ENCODE measurements at regions not wholly inside any gene's neighbourhood (a gene's known extent, or its start where the extent isn't known, plus 50 kb on each side); places are given as distances from the start of the nearest gene placed in this dataset.

GRCh38 chr1:112770724-112771123 lies 55.6 kb upstream of the PPM1J start:
- DNase-seq (ENCODE audit: low spot score) = no peak
- Histone ChIP-seq H3K4me3 (ENCODE audit: low read depth in 1 of 3, low read length in 3 of 3) (no peak overlapping the region), H3K36me3 (ENCODE audit: control insufficient read depth in 4 of 4, insufficient read depth in 3 of 4, low read depth in 1 of 4, low read length in 3 of 4) (no peaks in the 10 kb centered on the region), H3K9me3 (ENCODE audit: control insufficient read depth in 4 of 4, low read length in 3 of 4) (no peaks in the 10 kb centered on the region), H3K27ac (ENCODE audit: low read depth in 1 of 2, low read length in 2 of 2) (no peak overlapping the region), H3K27me3 (ENCODE audit: control insufficient read depth in 4 of 4, insufficient read depth in 4 of 4, low read length in 3 of 4) (peaks cover 0 to 2% (median 1%) of the 10 kb centered on the region in 4 donors), H3K9ac (ENCODE audit: low read depth in 1 of 2, low read length in 2 of 2) (no peak overlapping the region), H3K4me1 (ENCODE audit: control insufficient read depth in 4 of 4, insufficient read depth in 4 of 4, low read length in 3 of 4) (no peaks in the 10 kb centered on the region)
- TF ChIP-seq RAD21 (IDR thresholded peaks at IDR 0.05) (no peak), SP1 (IDR thresholded peaks at IDR 0.05) (no peak), RXRA (IDR thresholded peaks at IDR 0.05) (no peak), NR2F2 (IDR thresholded peaks at IDR 0.05) (no peak), HNF4G (IDR thresholded peaks at IDR 0.05) (no peak), HNF4A (conservative IDR thresholded peaks at IDR 0.05) (no peak), ZBTB33 (IDR thresholded peaks at IDR 0.05) (no peak), YY1 (IDR thresholded peaks at IDR 0.05) (no peak), EGR1 (IDR thresholded peaks at IDR 0.05; ENCODE audit: low read depth in 2 of 2) (no peak), FOXA1 (IDR thresholded peaks at IDR 0.05) (no peak), TAF1 (conservative IDR thresholded peaks at IDR 0.05) (no peak), GABPA (IDR thresholded peaks at IDR 0.05 in 1 of 2, conservative IDR thresholded peaks at IDR 0.05 in 1 of 2) (no peak)
- TF ChIP-seq, protein P1, sequence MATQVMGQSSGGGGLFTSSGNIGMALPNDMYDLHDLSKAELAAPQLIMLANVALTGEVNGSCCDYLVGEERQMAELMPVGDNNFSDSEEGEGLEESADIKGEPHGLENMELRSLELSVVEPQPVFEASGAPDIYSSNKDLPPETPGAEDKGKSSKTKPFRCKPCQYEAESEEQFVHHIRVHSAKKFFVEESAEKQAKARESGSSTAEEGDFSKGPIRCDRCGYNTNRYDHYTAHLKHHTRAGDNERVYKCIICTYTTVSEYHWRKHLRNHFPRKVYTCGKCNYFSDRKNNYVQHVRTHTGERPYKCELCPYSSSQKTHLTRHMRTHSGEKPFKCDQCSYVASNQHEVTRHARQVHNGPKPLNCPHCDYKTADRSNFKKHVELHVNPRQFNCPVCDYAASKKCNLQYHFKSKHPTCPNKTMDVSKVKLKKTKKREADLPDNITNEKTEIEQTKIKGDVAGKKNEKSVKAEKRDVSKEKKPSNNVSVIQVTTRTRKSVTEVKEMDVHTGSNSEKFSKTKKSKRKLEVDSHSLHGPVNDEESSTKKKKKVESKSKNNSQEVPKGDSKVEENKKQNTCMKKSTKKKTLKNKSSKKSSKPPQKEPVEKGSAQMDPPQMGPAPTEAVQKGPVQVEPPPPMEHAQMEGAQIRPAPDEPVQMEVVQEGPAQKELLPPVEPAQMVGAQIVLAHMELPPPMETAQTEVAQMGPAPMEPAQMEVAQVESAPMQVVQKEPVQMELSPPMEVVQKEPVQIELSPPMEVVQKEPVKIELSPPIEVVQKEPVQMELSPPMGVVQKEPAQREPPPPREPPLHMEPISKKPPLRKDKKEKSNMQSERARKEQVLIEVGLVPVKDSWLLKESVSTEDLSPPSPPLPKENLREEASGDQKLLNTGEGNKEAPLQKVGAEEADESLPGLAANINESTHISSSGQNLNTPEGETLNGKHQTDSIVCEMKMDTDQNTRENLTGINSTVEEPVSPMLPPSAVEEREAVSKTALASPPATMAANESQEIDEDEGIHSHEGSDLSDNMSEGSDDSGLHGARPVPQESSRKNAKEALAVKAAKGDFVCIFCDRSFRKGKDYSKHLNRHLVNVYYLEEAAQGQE (IDR thresholded peaks at IDR 0.05) = no peak
- TF ChIP-seq, protein P2, sequence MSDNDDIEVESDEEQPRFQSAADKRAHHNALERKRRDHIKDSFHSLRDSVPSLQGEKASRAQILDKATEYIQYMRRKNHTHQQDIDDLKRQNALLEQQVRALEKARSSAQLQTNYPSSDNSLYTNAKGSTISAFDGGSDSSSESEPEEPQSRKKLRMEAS (IDR thresholded peaks at IDR 0.05) = no peak
- WGBS = 44% methylated on average over 4 of the region's 4 CpGs

DNA sequence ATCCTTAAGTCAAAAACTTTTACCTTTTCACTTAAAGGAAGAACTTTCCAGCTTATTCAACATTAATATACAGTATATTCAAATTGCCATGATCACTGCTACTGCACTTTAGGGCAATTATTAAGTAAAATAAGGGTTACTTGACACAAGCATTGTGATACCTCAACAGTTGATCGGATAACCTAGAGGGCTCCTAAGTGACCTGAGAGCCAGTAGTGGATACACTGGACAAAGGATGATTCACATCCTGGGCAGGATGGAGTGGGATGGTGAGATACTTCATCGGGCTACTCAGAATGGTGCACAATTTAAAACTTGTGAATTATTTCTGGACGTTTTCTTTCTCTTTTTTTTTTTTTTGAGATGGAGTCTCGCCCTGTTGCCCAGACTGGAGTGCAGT lies 54.5 kb upstream of the PPM1J start:
- H3K9me3 ChIP-seq (ENCODE audit: control insufficient read depth in 4 of 4, low read length in 3 of 4) = no peaks in the 10 kb centered on the region
- no peaks in the 10 kb centered on the region for H3K4me1 ChIP-seq (ENCODE audit: control insufficient read depth in 4 of 4, insufficient read depth in 4 of 4, low read length in 3 of 4)
- no peaks in the 10 kb centered on the region for H3K36me3 ChIP-seq (ENCODE audit: control insufficient read depth in 4 of 4, insufficient read depth in 3 of 4, low read depth in 1 of 4, low read length in 3 of 4)
- H3K4me3 ChIP-seq (ENCODE audit: low read depth in 1 of 3, low read length in 3 of 3) = no peak overlapping the region
- H3K27me3 ChIP-seq (ENCODE audit: control insufficient read depth in 4 of 4, insufficient read depth in 4 of 4, low read length in 3 of 4) = peaks cover 0 to 2% (median 1%) of the 10 kb centered on the region in 4 donors
- no peak for DNase-seq (ENCODE audit: low spot score)
- no peak overlapping the region for H3K9ac ChIP-seq (ENCODE audit: low read depth in 1 of 2, low read length in 2 of 2)
- no peak overlapping the region for H3K27ac ChIP-seq (ENCODE audit: low read depth in 1 of 2, low read length in 2 of 2)
- 72% methylated on average over 4 of the region's 4 CpGs for WGBS
- no peak for TF ChIP-seq SP1 (IDR thresholded peaks at IDR 0.05)
- TF ChIP-seq, protein P1 (IDR thresholded peaks at IDR 0.05) = no peak
